B cell (primary cell): ENCODE measurements at regions not wholly inside any gene's neighbourhood (a gene's known extent, or its start where the extent isn't known, plus 50 kb on each side); places are given as distances from the start of the nearest gene placed in this dataset.

ENCODE experiments used
- CTCF ChIP-seq: fragments of 200-600 bp; IDR thresholded peaks from one replicate; pipeline ENCODE4 v1.8.0; 2022; ENCODE audit warnings: antibody characterized with exemption, mild to moderate bottlenecking
- EZH2 ChIP-seq: IDR thresholded peaks from 2 replicates; pipeline ENCODE4 v1.6.1; 2012; ENCODE audit warnings: borderline replicate concordance, low read depth, mild to moderate bottlenecking, moderate library complexity, low read length; ENCODE audit not compliant: insufficient read depth, poor library complexity, severe bottlenecking

- TF ChIP-seq CTCF (no peak), EZH2 (no peak)
Measured at GRCh38 chrX:65894133-65894532, 145.7 kb downstream of the VSIG4 start.
